SH-SY5Y (cell line): ENCODE measurements at regions not wholly inside any gene's neighbourhood (a gene's known extent, or its start where the extent isn't known, plus 50 kb on each side); places are given as distances from the start of the nearest gene placed in this dataset.

Experiments used
- GATA2 ChIP-seq: IDR thresholded peaks from 2 replicates; pipeline ENCODE4 v1.6.1; 2011; ENCODE audit warnings: mild to moderate bottlenecking, low read depth, low read length
- GATA3 ChIP-seq: IDR thresholded peaks from 2 replicates; pipeline ENCODE4 v1.6.1; 2011; ENCODE audit warnings: low read depth, mild to moderate bottlenecking, low read length, moderate library complexity

DNA sequence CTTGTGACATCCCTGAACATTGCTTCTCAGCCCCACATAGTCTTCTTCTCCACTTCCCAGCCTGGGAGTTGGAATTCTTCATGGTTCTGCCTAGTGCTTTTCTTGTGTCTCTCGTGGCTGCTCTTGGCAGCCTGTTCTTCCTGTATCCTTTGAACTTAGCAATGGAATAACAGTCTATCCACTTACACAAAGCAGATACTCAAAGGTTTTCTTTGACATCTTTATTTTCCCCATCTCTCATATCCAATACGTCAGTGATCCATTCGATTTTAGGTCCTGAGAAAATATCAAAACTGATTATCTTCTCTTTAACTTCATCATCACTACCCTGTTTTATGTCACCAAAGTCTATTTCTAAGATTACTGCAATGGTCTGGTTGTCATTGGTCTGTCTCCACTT, 1091.2 kb upstream of the PIK3C3 start:
- TF ChIP-seq GATA2 (no peak), GATA3 (no peak)
